ENCODE measurements at regions not wholly inside any gene's neighbourhood (a gene's known extent, or its start where the extent isn't known, plus 50 kb on each side); places are given as distances from the start of the nearest gene placed in this dataset.
"Not testable (repeated sequence)": the region's sequence is repeated elsewhere in the genome, so short reads cannot be mapped to it uniquely, and the experiment has no call there.

DNA sequence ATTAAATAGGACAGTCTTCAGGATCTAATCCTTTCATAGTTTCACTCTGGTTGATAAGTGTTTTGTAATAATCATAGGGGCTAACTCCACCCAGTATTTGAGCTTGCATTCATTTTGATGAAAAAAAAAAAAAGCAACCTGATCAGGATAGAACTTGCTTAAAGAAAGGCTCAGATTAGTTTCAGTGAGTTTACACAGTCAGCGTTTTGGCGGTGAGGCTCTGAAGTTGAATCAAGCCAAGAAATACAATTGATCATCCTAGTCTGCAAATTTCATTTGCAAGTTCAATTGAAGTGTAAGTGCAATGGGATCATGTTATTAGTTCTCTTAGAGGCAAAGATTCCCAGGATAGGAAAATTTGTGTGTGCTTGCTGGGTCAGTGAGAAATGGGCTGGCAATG lies 159.7 kb upstream of the ELL2 start:
- no peak overlapping the region for H3K4me3 Mint-ChIP-seq
- no peak overlapping the region for H3K27ac Mint-ChIP-seq
- no peaks in the 10 kb centered on the region for H3K4me1 Mint-ChIP-seq (ENCODE audit: low read depth)
- peaks cover 2% of the 10 kb centered on the region for H3K27me3 Mint-ChIP-seq
- no peaks in the 10 kb centered on the region for H3K9me3 Mint-ChIP-seq (ENCODE audit: low read depth)
- H3K36me3 Mint-ChIP-seq, result no peaks in the 10 kb centered on the region

DNA sequence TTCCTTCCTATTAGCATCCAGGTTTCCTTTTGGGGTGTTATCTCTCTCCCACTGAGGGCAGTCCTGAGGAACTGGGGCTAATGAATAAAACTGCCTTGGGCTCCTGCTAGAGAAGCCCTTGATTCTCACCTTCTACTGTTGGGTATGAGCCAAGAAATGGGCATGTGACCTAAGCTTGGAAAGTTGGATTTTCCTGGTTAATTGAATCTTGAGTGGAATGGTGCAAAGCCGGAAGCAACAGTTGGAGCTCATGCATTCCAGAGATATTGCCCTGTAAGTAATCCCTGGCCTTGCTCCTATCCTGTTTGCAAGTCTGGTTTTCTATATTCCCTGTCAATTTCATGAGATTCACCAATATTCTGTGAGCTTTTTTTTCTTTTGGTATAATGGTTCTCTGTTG lies 158.5 kb upstream of the ELL2 start:
- H3K36me3 Mint-ChIP-seq, result no peaks in the 10 kb centered on the region
- no peaks in the 10 kb centered on the region for H3K9me3 Mint-ChIP-seq (ENCODE audit: low read depth)
- H3K27me3 Mint-ChIP-seq, result no peaks in the 10 kb centered on the region
- peaks cover 7% of the 10 kb centered on the region for H3K4me1 Mint-ChIP-seq (ENCODE audit: low read depth)
- H3K27ac Mint-ChIP-seq, result no peak overlapping the region
- no peak overlapping the region for H3K4me3 Mint-ChIP-seq

DNA sequence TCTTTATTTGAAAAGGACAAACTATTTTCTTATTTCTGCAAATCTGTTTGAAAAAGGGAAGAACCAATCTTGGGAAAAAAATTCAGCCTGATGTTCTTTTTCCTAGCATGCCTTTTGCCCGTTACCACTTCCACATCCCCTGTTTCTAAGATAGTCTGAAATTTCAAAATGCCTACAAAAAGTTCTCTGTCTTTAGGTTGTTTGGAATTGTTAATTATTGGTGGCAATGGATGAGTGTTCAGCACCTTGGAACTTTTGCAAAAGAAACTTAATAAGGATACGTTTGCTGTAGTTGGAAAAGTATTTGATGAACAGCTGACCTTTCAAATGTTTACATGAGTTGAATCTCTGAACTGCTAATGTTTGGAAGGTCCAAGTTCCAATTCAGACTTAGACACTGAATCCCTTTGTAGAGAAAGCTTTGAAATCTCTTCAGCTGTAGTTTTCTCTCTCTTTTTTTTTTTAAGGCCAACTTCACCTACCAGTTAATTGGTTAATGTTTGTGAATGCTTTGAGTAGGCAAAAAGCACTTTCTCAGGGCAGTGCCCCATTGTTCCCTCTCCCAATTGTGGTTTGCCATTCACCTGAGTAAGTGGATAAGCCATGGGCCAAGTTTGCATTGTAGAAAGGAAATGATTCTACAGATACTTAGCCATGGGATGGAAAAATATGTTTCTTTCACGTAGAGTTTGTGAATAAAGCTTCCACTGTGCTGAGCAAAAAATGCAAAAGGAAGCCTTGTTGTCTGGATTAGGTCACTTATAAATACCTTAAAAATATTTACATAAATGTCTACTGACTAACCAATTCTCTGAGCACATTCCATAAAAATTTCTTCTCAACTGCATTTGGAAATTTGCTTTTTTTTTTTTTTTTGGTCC lies 156.4 kb upstream of the ELL2 start:
- no peak overlapping the region for H3K27ac Mint-ChIP-seq
- no peak overlapping the region for H3K4me3 Mint-ChIP-seq
- H3K4me1 Mint-ChIP-seq (ENCODE audit: low read depth), result peaks cover 13% of the 10 kb centered on the region
- no peaks in the 10 kb centered on the region for H3K27me3 Mint-ChIP-seq
- H3K9me3 Mint-ChIP-seq (ENCODE audit: low read depth), result no peaks in the 10 kb centered on the region
- H3K36me3 Mint-ChIP-seq, result no peaks in the 10 kb centered on the region

DNA sequence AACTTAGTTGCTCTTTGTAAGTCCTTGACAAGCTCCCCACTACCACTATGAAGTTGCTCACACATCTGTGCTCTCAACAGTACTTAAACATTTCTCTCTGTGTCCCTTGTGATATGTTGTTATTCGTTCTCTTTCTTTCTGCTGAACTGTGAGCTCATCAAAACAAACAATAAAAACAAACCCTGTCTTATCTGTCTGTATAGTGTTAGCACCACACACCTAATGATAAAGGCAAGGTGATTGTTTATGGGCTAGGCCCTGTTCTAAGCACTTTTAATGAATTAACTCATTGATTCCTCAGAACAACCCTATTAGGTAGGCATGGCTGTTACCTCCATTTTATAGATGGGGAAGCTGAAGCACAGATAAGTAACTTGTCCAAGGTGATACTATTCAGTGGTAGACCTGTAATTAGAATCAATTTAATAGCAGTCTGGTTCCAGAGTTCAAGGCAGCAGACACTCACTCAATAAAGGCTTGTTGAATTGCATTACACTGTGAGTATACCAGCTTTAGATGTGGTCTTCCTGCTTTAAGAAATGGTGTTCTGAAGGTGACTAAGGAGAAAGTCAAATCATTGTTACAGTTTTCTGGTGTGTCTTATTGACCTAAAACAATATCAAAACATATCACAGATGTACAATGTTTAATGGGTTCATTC lies 153.6 kb upstream of the ELL2 start:
- peaks cover 13% of the 10 kb centered on the region for H3K4me1 Mint-ChIP-seq (ENCODE audit: low read depth)
- no peak overlapping the region for H3K27ac Mint-ChIP-seq
- H3K36me3 Mint-ChIP-seq, result no peaks in the 10 kb centered on the region
- no peaks in the 10 kb centered on the region for H3K9me3 Mint-ChIP-seq (ENCODE audit: low read depth)
- H3K4me3 Mint-ChIP-seq, result no peak overlapping the region
- no peaks in the 10 kb centered on the region for H3K27me3 Mint-ChIP-seq

DNA sequence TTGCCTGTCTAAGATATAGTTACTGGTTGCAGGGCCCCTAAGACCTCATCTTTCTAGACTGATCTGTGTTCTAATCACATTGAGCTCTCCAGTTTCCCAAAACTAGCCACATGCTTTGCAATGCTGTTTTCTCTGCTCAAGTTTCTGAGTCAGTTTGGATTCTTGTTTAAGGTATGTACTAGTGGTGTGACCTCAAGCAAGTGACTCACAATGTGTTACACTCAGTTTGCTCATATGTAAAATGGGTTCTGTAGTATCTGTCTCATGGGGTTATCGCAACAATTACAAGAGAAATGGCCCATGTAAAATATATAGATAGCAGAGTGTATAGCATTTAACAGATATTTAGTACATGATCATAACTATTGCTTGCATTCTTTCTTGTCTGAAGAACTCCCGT lies 153.1 kb upstream of the ELL2 start:
- H3K4me3 Mint-ChIP-seq, result no peak overlapping the region

DNA sequence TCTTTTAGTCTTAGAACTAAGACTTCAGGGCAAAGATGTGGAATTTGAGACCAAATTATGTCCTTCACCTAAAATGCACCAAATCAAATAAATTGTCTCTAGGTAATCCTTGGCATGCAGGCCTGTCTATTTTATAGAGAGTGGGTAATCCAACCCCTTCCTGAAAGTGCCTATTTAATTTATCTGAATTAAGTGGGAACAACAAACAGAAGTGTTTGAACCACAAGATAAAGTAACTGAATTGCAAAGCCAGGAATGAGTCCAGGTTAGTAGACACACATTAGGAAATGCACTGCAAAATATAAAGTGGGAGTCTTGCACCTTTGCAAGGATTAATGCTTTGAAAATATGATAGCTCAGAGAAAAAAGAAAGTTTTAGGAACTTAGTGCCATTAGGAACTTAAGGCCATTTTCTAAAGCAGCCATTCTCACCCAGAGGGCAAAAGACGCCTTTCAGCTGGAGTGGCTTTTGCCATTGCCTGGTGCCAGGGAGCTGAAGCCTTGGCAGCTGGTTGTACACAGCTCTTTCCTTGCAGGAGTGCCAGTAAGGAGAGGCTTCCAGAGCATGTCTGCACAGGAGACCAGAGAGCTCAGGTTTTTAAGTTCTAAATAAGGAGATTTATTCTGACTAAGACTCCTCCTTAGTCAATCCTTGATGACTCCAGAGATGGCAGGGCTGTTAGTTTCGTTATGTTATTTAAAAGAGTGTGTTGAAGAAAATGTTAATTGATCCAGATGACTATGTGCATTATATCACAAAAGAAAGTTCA lies 151.7 kb upstream of the ELL2 start:
- Mint-ChIP-seq H3K4me1 (ENCODE audit: low read depth) (peaks cover 13% of the 10 kb centered on the region), H3K9me3 (ENCODE audit: low read depth) (no peaks in the 10 kb centered on the region), H3K36me3 (no peaks in the 10 kb centered on the region), H3K4me3 (no peak overlapping the region), H3K27me3 (peaks cover 7% of the 10 kb centered on the region), H3K27ac (no peak overlapping the region)

More for the DNA sequence above, 153.1 kb upstream of the ELL2 start:
- H3K9me3 Mint-ChIP-seq (ENCODE audit: low read depth), result no peaks in the 10 kb centered on the region
- H3K27me3 Mint-ChIP-seq, result no peaks in the 10 kb centered on the region
- no peaks in the 10 kb centered on the region for H3K36me3 Mint-ChIP-seq
- H3K27ac Mint-ChIP-seq, result no peak overlapping the region
- H3K4me1 Mint-ChIP-seq (ENCODE audit: low read depth), result peaks cover 13% of the 10 kb centered on the region

DNA sequence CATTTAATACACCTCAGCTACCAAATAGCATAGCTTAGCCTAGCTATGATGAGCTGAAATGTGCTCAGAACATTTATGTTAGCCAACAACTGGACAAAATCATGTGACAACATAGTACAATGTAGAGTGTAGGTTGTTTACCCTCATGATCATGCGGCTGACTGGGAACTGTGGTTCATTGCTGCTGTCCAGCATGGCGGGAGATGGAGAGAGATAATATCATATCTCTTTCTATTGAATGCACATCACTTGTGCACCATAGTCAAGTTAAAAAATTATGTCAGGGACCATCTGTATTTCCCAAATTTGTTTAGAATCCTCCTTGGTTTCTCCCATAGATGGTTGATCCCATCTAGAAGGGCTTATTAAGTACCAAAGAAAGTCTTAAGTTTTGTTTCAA lies 151.1 kb upstream of the ELL2 start:
- no peak overlapping the region for H3K27ac Mint-ChIP-seq
- no peaks in the 10 kb centered on the region for H3K9me3 Mint-ChIP-seq (ENCODE audit: low read depth)
- peaks cover 13% of the 10 kb centered on the region for H3K4me1 Mint-ChIP-seq (ENCODE audit: low read depth)
- H3K4me3 Mint-ChIP-seq, result no peak overlapping the region
- H3K36me3 Mint-ChIP-seq, result no peaks in the 10 kb centered on the region
- peaks cover 7% of the 10 kb centered on the region for H3K27me3 Mint-ChIP-seq

DNA sequence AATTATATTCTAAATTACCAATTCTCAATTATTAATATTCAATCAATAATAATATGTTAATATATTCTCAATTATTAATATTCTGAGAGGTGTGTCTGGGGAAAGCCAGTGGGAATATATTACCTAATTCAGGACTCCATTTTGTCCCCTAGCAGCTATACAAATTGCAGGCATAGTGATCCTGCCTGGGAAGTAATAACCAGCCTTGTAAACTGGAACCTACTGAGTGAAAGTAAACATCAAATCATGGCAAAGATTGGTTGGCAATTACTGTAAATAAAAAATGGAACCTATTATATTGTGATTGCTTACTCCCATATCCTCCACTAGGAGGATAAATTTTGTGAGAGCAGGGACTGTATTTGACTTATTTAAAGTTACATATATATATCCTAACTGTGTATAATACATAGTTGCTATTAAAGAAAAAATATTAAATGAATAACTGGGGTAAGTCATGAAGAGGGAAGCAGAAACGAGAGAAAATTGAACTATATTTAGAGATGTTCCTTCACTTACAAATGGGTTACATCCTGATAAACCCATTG lies 150.5 kb upstream of the ELL2 start:
- peaks cover 13% of the 10 kb centered on the region for H3K4me1 Mint-ChIP-seq (ENCODE audit: low read depth)
- peaks cover 7% of the 10 kb centered on the region for H3K27me3 Mint-ChIP-seq

DNA sequence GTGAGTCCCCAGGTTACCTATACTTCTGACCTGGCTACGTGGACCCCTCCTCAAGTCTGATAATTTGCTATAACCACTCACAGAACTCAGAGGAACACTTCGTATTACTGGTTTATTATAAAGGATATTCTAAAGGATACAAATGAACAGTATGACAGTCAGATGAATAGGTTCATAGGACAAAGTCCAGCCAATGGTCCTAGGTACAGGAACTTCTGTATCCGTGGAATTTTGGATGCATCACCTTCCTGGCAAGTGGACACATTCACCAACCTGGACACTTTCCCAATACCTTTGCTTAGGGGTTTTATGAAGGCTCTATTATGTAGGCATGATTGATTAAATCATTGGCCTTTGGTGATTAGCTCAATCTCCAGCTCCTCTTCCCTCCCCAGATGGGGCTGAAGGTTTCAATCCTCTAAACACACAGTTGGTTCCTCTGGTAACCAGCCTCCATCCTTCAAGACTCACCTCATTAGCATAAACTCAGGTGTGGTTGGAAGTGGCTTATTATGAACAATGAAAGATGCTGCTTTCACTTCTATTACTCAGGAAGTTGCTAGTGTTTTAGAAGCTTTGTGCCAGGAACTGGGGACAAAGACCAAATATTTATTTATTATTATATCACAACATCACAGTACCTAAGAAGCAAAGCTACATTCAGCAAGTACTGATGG lies 149.6 kb upstream of the ELL2 start:
- Mint-ChIP-seq H3K27ac (no peak overlapping the region), H3K27me3 (peaks cover 7% of the 10 kb centered on the region), H3K9me3 (ENCODE audit: low read depth) (no peaks in the 10 kb centered on the region)

More for the DNA sequence above, 150.5 kb upstream of the ELL2 start:
- no peak overlapping the region for H3K27ac Mint-ChIP-seq
- H3K9me3 Mint-ChIP-seq (ENCODE audit: low read depth), result no peaks in the 10 kb centered on the region
- H3K4me3 Mint-ChIP-seq, result no peak overlapping the region
- no peaks in the 10 kb centered on the region for H3K36me3 Mint-ChIP-seq

DNA sequence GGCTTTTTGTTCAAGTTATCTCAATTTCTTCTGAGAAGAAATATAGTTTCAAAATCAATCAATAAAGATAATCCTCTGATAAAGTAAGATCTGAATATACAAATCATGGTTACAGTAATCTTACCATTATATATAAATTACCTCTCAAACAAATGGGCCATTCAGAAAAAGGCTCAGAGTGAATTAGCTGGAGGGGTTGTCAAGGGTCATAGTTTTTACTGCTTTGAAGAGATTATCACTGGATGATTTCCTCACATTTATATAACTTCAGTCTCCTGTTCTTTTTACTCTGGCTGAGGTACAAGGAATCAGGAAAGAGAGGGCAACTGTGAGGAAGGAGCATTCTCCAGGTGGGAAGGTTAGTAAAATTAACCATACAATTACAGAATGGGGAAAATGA lies 148.6 kb upstream of the ELL2 start:
- H3K27me3 Mint-ChIP-seq, result peaks cover 7% of the 10 kb centered on the region
- H3K4me3 Mint-ChIP-seq, result no peak overlapping the region
- no peaks in the 10 kb centered on the region for H3K9me3 Mint-ChIP-seq (ENCODE audit: low read depth)
- no peak overlapping the region for H3K27ac Mint-ChIP-seq
- H3K36me3 Mint-ChIP-seq, result no peaks in the 10 kb centered on the region
- peaks cover 7% of the 10 kb centered on the region for H3K4me1 Mint-ChIP-seq (ENCODE audit: low read depth)

More for the DNA sequence above, 149.6 kb upstream of the ELL2 start:
- Mint-ChIP-seq H3K4me3 (no peak overlapping the region), H3K4me1 (ENCODE audit: low read depth) (peaks cover 13% of the 10 kb centered on the region), H3K36me3 (no peaks in the 10 kb centered on the region)

DNA sequence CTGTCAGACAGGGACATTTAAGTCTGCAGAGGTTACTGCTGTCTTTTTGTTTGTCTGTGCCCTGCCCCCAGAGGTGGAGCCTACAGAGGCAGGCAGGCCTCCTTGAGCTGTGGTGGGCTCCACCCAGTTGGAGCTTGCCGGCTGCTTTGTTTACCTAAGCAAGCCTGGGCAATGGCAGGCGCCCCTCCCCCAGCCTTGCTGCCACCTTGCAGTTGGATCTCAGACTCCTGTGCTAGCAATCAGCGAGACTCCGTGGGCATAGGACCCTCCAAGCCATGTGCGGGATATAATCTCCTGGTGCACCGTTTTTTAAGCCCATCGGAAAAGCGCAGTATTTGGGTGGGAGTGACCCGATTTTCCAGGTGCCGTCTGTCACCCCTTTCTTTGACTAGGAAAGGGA lies 147.0 kb upstream of the ELL2 start:
- not testable (repeated sequence) for H3K9me3 Mint-ChIP-seq (ENCODE audit: low read depth); H3K36me3 Mint-ChIP-seq; H3K27me3 Mint-ChIP-seq; H3K4me1 Mint-ChIP-seq (ENCODE audit: low read depth); H3K4me3 Mint-ChIP-seq; H3K27ac Mint-ChIP-seq

DNA sequence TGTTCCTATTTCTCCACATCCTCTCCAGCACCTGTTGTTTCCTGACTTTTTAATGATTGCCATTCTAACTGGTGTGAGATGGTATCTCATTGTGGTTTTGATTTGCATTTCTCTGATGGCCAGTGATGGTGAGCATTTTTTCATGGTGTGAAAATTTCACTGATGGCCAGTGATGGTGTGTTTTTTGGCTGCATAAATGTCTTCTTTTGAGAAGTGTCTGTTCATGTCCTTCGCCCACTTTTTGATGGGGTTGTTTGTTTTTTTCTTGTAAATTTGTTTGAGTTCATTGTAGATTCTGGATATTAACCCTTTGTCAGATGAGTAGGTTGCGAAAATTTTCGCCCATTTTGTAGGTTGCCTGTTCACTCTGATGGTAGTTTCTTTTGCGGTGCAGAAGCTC lies 142.2 kb upstream of the ELL2 start:
- H3K4me1 Mint-ChIP-seq (ENCODE audit: low read depth); H3K27me3 Mint-ChIP-seq; H3K4me3 Mint-ChIP-seq; H3K27ac Mint-ChIP-seq; H3K9me3 Mint-ChIP-seq (ENCODE audit: low read depth); H3K36me3 Mint-ChIP-seq: not testable (repeated sequence)

DNA sequence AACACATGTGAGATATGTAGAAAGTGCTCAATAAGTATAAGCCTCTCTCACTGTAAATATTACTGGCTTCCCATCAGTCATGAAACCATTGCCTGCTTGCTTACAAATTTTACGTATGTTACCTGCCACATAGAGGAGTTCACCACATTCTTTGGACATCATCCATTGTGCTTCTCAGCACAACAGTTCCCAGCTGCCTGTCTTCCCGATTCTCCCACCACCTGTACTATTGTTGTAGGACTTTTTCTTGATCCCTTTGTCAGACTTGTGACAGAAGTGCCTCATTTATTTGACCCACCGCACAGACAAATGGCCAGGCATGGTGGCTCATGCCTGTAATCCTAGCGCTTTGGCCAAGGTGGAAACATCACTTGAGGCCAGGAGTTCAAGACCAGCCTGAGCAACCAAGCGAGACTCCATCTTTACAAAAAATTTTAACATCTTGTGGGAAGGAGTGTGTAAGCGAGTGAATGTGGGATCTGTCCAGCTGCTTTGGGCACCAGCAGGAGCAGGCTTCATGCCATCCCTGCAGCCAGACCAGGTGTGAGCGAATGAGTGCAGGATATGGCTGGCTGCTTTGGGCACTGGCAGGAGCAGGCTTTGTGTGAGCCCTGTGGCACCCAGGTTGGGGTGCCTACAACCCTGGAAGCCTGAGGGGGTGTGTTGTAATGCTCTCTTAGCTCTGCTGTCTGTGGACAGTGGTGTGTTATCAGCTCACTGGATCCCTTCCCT lies 139.9 kb upstream of the ELL2 start:
- Mint-ChIP-seq H3K9me3 (ENCODE audit: low read depth) (no peaks in the 10 kb centered on the region), H3K4me1 (ENCODE audit: low read depth) (no peaks in the 10 kb centered on the region), H3K27ac (no peak overlapping the region), H3K4me3 (no peak overlapping the region), H3K36me3 (peaks cover 4% of the 10 kb centered on the region), H3K27me3 (no peaks in the 10 kb centered on the region)

DNA sequence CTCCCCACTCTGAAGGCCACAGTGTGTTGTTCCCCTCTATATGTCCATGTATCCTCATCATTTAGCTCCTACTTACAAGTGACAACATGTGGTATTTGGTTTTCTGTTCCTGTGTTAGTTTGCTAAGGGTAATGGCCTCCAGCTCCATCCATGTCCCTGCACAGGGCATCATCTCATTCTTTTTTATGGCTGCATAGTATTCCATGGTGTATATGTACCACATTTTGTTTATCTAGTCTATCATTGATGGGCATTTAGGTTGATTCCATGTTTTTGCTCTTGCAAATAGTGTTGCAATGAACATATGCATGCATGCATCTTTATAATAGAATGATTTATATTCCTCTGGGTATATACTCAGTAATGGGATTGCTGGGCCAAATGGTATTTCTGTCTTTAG lies 135.8 kb upstream of the ELL2 start:
- not testable (repeated sequence) for H3K36me3 Mint-ChIP-seq; H3K27ac Mint-ChIP-seq; H3K4me3 Mint-ChIP-seq; H3K4me1 Mint-ChIP-seq (ENCODE audit: low read depth); H3K9me3 Mint-ChIP-seq (ENCODE audit: low read depth); H3K27me3 Mint-ChIP-seq

Measured in activated naive CD8-positive, alpha-beta T cell (primary cell).